HepG2 (cell line): ENCODE measurements at regions not wholly inside any gene's neighbourhood (a gene's known extent, or its start where the extent isn't known, plus 50 kb on each side); places are given as distances from the start of the nearest gene placed in this dataset.

Source experiments
- ZBTB44 ChIP-seq: sonication (generic); formaldehyde crosslinking; IDR thresholded peaks from 2 replicates; pipeline ENCODE4 v1.4.0; 2020; ENCODE audit warnings: missing genetic modification reagents
- ZNF816 ChIP-seq: sonication (generic); formaldehyde crosslinking; IDR thresholded peaks from 2 replicates; pipeline ENCODE4 v1.8.0; 2022; ENCODE audit warnings: missing genetic modification reagents, mild to moderate bottlenecking, borderline replicate concordance

DNA sequence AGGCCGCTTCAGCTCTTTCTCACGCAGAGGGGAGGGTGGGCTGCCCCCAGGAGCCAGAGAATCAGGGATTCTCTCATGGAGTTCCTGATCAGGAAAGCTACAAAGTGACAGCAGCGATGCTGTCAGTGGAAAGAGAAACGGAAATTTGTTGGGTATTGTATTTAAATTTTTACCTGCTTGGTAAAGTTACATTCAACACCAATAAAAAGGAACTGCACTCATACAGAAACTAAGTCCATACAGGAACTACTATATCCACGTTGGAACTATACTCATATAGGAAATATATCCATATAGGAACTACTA, 325.5 kb upstream of the IRX4 start:
- TF ChIP-seq ZNF816 (CRISPR knock-in tag) (no peak), ZBTB44 (CRISPR knock-in tag) (no peak)
